ENCODE measurements at regions not wholly inside any gene's neighbourhood (a gene's known extent, or its start where the extent isn't known, plus 50 kb on each side); places are given as distances from the start of the nearest gene placed in this dataset.

DNA sequence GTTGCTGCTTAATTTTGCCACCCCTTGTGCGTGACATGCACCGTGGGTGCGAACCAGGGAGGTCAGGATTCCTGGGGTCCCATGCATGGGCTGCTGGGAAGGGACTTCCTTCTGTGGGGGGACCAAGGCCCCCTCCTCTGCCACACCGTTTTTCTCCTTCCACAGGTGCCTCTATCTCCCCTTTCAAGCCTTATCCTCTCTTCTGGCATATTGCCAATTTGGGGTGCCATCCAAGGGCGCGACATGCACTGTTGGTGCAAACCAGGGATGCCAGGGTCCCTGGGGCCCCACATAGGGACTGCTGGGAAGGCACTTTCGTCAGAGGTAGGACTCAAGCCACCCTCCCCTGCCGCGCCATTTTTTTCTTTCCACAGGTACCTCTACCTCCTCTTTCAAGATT lies 289.0 kb downstream of the ALG10 start:
- TF ChIP-seq, protein P1, sequence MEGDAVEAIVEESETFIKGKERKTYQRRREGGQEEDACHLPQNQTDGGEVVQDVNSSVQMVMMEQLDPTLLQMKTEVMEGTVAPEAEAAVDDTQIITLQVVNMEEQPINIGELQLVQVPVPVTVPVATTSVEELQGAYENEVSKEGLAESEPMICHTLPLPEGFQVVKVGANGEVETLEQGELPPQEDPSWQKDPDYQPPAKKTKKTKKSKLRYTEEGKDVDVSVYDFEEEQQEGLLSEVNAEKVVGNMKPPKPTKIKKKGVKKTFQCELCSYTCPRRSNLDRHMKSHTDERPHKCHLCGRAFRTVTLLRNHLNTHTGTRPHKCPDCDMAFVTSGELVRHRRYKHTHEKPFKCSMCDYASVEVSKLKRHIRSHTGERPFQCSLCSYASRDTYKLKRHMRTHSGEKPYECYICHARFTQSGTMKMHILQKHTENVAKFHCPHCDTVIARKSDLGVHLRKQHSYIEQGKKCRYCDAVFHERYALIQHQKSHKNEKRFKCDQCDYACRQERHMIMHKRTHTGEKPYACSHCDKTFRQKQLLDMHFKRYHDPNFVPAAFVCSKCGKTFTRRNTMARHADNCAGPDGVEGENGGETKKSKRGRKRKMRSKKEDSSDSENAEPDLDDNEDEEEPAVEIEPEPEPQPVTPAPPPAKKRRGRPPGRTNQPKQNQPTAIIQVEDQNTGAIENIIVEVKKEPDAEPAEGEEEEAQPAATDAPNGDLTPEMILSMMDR (IDR thresholded peaks at IDR 0.05; ENCODE audit: control extremely low read depth, extremely low read depth, low read depth, missing control alignments) = no peak
- no peak for DNase-seq (ENCODE audit: extremely low spot score)
- POLR2A ChIA-PET = no interaction called here
- CTCF ChIA-PET = no interaction called here

DNA sequence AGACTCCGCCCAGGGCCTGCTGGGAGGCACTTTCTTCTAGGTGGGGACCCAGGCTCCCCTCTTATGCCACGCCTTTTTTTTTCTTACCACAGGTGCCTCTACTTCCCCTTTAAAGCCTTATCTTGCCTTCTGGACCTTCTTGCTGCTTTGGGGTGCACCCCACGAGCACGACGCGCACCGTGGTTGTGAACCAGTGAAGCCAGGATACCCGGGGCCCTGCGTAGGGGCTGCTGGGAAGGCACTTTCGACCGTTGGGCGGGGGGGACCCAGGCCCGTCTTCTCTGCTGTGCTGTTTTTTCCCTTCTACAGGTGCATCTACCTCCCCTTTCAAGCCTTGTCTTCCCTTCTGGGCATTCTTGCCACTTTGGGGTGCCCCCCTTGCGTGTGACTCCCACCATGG lies 305.4 kb downstream of the ALG10 start:
- CTCF ChIA-PET = no interaction called here

DNA sequence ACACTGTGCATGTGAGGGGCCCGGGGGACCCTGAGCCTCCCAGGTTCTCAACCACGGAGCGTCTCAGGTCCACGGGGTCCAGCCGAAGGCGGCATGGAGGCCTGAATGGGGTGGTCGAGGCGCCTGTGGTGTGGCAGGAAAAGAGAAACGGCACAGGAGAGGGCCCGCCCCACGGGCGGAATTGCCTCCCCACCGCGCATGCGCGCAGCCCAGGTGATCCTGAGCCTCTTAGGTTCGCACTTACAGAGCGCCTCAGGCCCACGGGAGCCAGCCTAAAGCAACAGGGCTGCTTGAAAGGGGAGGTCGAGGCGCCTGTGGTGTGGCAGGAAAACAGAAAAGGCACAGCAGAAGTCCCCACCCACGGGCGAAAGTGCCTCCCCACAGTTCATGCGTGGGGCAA lies 311.0 kb downstream of the ALG10 start:
- TF ChIP-seq, protein P1 (IDR thresholded peaks at IDR 0.05; ENCODE audit: control extremely low read depth, extremely low read depth, low read depth, missing control alignments) = no peak
- DNase-seq (ENCODE audit: extremely low spot score) = no peak
- CTCF ChIA-PET = no interaction called here
- POLR2A ChIA-PET = no interaction called here

More for the DNA sequence above, 305.4 kb downstream of the ALG10 start:
- POLR2A ChIA-PET = no interaction called here
- TF ChIP-seq, protein P1 (IDR thresholded peaks at IDR 0.05; ENCODE audit: control extremely low read depth, extremely low read depth, low read depth, missing control alignments) = no peak
- DNase-seq (ENCODE audit: extremely low spot score) = no peak

DNA sequence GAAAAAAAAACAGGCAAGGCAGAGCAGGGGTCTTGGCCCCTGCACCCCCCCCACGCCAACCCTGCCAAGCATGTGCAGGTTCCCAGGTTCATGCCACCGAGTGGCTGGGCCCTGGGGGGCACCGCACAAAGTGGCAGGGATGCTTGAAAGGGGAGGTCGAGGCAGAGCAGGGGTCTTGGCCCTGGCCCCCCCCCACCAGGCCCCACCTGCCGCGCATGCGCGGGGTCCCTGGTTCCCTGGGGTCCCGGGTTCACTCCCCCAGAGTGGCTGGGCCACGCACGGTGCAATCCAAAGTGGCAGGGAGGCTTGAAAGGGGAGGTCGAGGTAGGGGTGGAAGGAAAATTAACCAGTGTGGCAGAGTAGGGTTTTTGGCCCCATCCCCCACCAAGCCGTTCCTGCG lies 312.2 kb downstream of the ALG10 start:
- TF ChIP-seq, protein P1 (IDR thresholded peaks at IDR 0.05; ENCODE audit: control extremely low read depth, extremely low read depth, low read depth, missing control alignments) = no peak
- ChIA-PET CTCF (no interaction called here), POLR2A (no interaction called here)
- DNase-seq (ENCODE audit: extremely low spot score) = no peak

DNA sequence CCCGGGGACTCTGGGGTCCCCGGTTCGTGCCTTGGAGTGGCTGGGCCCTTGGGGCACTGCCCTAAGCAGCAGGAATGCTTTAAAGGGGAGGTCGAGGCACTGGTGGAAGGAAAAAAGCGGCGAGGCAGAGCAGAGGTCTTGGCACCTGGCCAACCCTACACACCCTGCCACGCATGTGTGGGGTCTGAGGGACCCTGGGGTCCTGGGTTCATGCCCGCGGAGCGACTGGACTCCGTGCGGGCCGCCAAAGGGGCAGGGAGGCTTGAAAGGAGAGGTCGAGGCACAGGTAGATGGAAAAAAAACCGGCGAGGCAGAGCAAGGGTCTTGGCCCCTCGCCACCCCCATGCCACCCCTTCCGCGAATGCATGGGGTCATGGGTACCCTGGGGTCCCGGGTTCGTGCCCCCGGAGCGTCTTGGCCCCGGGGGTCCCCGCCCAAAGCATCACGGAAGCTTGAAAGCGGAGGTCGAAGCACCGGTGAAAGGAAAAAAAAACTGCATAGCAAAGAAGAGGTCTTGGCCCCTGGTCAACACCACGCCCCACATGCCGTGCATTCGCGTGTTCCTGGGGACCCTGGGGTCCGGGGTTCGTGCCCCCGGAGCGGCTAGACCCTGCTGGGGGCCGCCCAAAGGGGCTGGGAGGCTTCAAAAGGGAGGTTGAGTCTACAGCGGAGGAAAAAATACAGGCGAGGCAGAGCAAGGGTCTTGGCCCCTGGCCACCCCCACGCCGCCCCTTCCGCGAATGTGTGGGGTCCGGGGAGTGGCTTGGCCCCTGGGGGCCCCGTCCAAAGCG lies 312.9 kb downstream of the ALG10 start:
- POLR2A ChIA-PET = no interaction called here
- CTCF ChIA-PET = no interaction called here
- DNase-seq (ENCODE audit: extremely low spot score) = no peak
- TF ChIP-seq, protein P1 (IDR thresholded peaks at IDR 0.05; ENCODE audit: control extremely low read depth, extremely low read depth, low read depth, missing control alignments) = no peak

DNA sequence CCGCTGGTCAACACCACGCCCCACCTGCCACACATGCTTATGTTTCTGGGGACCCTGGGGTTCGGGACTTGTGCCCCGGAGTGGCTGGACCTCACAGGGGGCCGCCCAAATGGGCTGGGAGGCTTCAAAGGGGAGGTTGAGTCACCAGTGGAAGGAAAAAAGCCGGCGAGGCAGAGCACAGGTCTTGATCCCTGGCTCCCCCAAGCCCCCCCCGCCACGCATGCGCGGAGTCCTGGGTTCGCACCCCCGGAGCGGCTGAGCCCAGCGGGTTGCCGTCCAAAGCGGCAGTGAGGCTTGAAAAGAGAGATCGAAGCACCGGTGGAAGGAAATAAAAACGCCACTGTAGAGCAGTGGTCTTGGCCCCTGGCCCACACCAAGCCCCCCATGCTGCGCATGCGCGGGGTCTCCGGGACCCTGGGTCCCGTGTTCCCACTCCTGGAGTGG lies 313.5 kb downstream of the ALG10 start:
- CTCF ChIA-PET = no interaction called here
- POLR2A ChIA-PET = no interaction called here
- no peak for DNase-seq (ENCODE audit: extremely low spot score)
- TF ChIP-seq, protein P1 (IDR thresholded peaks at IDR 0.05; ENCODE audit: control extremely low read depth, extremely low read depth, low read depth, missing control alignments) = no peak
